ENCODE measurements at regions not wholly inside any gene's neighbourhood (a gene's known extent, or its start where the extent isn't known, plus 50 kb on each side); places are given as distances from the start of the nearest gene placed in this dataset.

GRCh38 chr14:37695866-37696265 lies 100.4 kb downstream of the TTC6 start:
- no peak for TF ChIP-seq CTCF (IDR thresholded peaks at IDR 0.05; ENCODE audit: unreplicated experiment)
- POLR2A ChIA-PET = no interaction called here
- Mint-ChIP-seq H3K4me1 (ENCODE audit: insufficient read depth, unreplicated experiment) (no peaks in the 10 kb centered on the region), H3K4me3 (ENCODE audit: unreplicated experiment) (no peak overlapping the region), H3K36me3 (ENCODE audit: insufficient read depth, unreplicated experiment) (no peaks in the 10 kb centered on the region), H3K9me3 (ENCODE audit: unreplicated experiment) (peaks cover 10% of the 10 kb centered on the region), H3K27ac (ENCODE audit: low read depth, unreplicated experiment) (no peak overlapping the region), H3K27me3 (ENCODE audit: insufficient read depth, unreplicated experiment) (no peaks in the 10 kb centered on the region)
- intact Hi-C loops (cut with micrococcal nuclease) = no loop called here
- BruUV-seq (replicated peaks) = no TSS peak
- CTCF ChIA-PET = no interaction called here
- no peak for DNase-seq (ENCODE audit: unreplicated experiment)

GRCh38 chr14:37697489-37698121 lies 102.2 kb downstream of the TTC6 start:
- POLR2A ChIA-PET = no interaction called here
- TF ChIP-seq CTCF (IDR thresholded peaks at IDR 0.05; ENCODE audit: unreplicated experiment) = no peak
- DNase-seq (ENCODE audit: unreplicated experiment) = peak; percentile 14
- CTCF ChIA-PET = interaction anchor here (0.5 to 1.2 kb wide), 4 partner anchors 11 to 926 kb away, joined by 3 to 4 read pairs (median 3); no protein-coding TSS in a partner anchor
- no TSS peak for BruUV-seq (replicated peaks)
- Mint-ChIP-seq H3K36me3 (ENCODE audit: insufficient read depth, unreplicated experiment) (no peaks in the 10 kb centered on the region), H3K9me3 (ENCODE audit: unreplicated experiment) (no peaks in the 10 kb centered on the region), H3K27ac (ENCODE audit: low read depth, unreplicated experiment) (no peak overlapping the region), H3K4me1 (ENCODE audit: insufficient read depth, unreplicated experiment) (no peaks in the 10 kb centered on the region), H3K4me3 (ENCODE audit: unreplicated experiment) (no peak overlapping the region), H3K27me3 (ENCODE audit: insufficient read depth, unreplicated experiment) (no peaks in the 10 kb centered on the region)
- intact Hi-C loops (cut with micrococcal nuclease) = no loop called here

- ChIA-PET POLR2A (interaction anchor here (0.7 kb wide), 1 partner anchor 365 kb away, joined by 3 read pairs; no protein-coding TSS in a partner anchor), CTCF (interaction anchor here (0.5 to 1.1 kb wide), 6 partner anchors 11 to 1954 kb away, joined by 3 to 6 read pairs (median 3); no protein-coding TSS in a partner anchor)
- no peaks in the 10 kb centered on the region for H3K4me1 Mint-ChIP-seq (ENCODE audit: insufficient read depth, unreplicated experiment)
- TF ChIP-seq CTCF (IDR thresholded peaks at IDR 0.05; ENCODE audit: unreplicated experiment) = no peak
- no peaks in the 10 kb centered on the region for H3K9me3 Mint-ChIP-seq (ENCODE audit: unreplicated experiment)
- H3K36me3 Mint-ChIP-seq (ENCODE audit: insufficient read depth, unreplicated experiment) = no peaks in the 10 kb centered on the region
- no peak for DNase-seq (ENCODE audit: unreplicated experiment)
- no peaks in the 10 kb centered on the region for H3K27me3 Mint-ChIP-seq (ENCODE audit: insufficient read depth, unreplicated experiment)
- BruUV-seq (replicated peaks) = no TSS peak
- H3K27ac Mint-ChIP-seq (ENCODE audit: low read depth, unreplicated experiment) = no peak overlapping the region
- intact Hi-C loops (cut with micrococcal nuclease) = no loop called here
- H3K4me3 Mint-ChIP-seq (ENCODE audit: unreplicated experiment) = no peak overlapping the region
These were observed 103.7 kb downstream of the TTC6 start for GRCh38 chr14:37698840-37699777.

GRCh38 chr14:37707716-37708115 lies 112.3 kb downstream of the TTC6 start:
- Mint-ChIP-seq H3K4me1 (ENCODE audit: insufficient read depth, unreplicated experiment) (no peaks in the 10 kb centered on the region), H3K9me3 (ENCODE audit: unreplicated experiment) (no peaks in the 10 kb centered on the region), H3K36me3 (ENCODE audit: insufficient read depth, unreplicated experiment) (no peaks in the 10 kb centered on the region), H3K4me3 (ENCODE audit: unreplicated experiment) (no peak overlapping the region), H3K27me3 (ENCODE audit: insufficient read depth, unreplicated experiment) (no peaks in the 10 kb centered on the region), H3K27ac (ENCODE audit: low read depth, unreplicated experiment) (no peak overlapping the region)
- intact Hi-C loops (cut with micrococcal nuclease) = loop anchor here (10.0 kb wide), 1 partner anchor 113 kb away; the partner anchor contains the start of genes FOXA1 and TTC6
- no peak for TF ChIP-seq CTCF (IDR thresholded peaks at IDR 0.05; ENCODE audit: unreplicated experiment)
- BruUV-seq (replicated peaks) = no TSS peak
- no peak for DNase-seq (ENCODE audit: unreplicated experiment)
- ChIA-PET CTCF (interaction anchor here (0.6 to 4.3 kb wide), 8 partner anchors 10 to 1844 kb away, joined by 3 to 74 read pairs (median 4); no protein-coding TSS in a partner anchor), POLR2A (interaction anchor here (1.0 to 1.2 kb wide), 2 partner anchors 165 to 167 kb away, joined by 4 to 5 read pairs; no protein-coding TSS in a partner anchor)
